H1 (cell line): ENCODE measurements at regions not wholly inside any gene's neighbourhood (a gene's known extent, or its start where the extent isn't known, plus 50 kb on each side); places are given as distances from the start of the nearest gene placed in this dataset.

Experiments used
- CTCF ChIA-PET: fragments of 300-600 bp; sonication (Branson Sonifier 250); formaldehyde crosslinking; loops from one replicate; lab custom pipeline; 2021; ENCODE audit not compliant: partially characterized antibody; lab: Charles Lee
- POLR2A ChIA-PET: fragments of 300-600 bp; sonication (Branson Sonifier 250); formaldehyde crosslinking; loops from one replicate; lab custom pipeline; 2021; ENCODE audit warnings: inconsistent platforms; ENCODE audit not compliant: partially characterized antibody; lab: Charles Lee
- DNase-seq, 2 experiments: peaks; one replicate each; pipeline versions ENCODE4 v3.0.0 to v3.0.0-alpha.2; 2010 to 2022; ENCODE audit warnings: low spot score in 2 of 2, low read depth in 1 of 2, mixed read lengths in 1 of 2
- FAIRE-seq: peaks from 2 replicates; lab custom pipeline; 2011; peaks lifted over from hg19 to GRCh38; lab: Jason Lieb, UNC
- H2AFZ ChIP-seq: 2 replicates; pipeline ENCODE4 v1.8.1; 2012; ENCODE audit warnings: low read length, inconsistent platforms
- H2AK5ac ChIP-seq: 2 replicates; pipeline ENCODE4 v1.6.1; 2013; ENCODE audit warnings: low read depth, low read length
- H2BK120ac ChIP-seq: replicated peaks from 2 replicates; pipeline ENCODE3; 2013; ENCODE audit warnings: low read depth, low read length, inconsistent platforms
- H2BK12ac ChIP-seq: 2 replicates; pipeline ENCODE4 v1.6.1; 2013; ENCODE audit warnings: low read depth, low read length
- H2BK15ac ChIP-seq: 2 replicates; pipeline ENCODE4 v1.6.1; 2013; ENCODE audit warnings: low read length
- H2BK20ac ChIP-seq: 2 replicates; pipeline ENCODE4 v1.6.1; 2013; ENCODE audit warnings: low read length
- H2BK5ac ChIP-seq: 2 replicates; pipeline ENCODE4 v1.6.1; 2013; ENCODE audit warnings: low read depth, low read length
- H3K14ac ChIP-seq: 2 replicates; pipeline ENCODE4 v1.6.1; 2013; ENCODE audit warnings: inconsistent platforms; ENCODE audit not compliant: insufficient read length
- H3K18ac ChIP-seq: 2 replicates; pipeline ENCODE4 v1.6.1; 2013; ENCODE audit warnings: low read length; ENCODE audit errors: extremely low read depth
- H3K23ac ChIP-seq: 2 replicates; pipeline ENCODE4 v1.6.1; 2013; ENCODE audit warnings: inconsistent platforms; ENCODE audit not compliant: insufficient read length
- H3K23me2 ChIP-seq: 2 replicates; pipeline ENCODE4 v1.6.1; 2013; ENCODE audit warnings: low read depth, low read length
- H3K27ac ChIP-seq: 2 replicates; pipeline ENCODE4 v1.6.1; 2011; ENCODE audit warnings: low read depth, low read length, inconsistent platforms
- H3K27me3 ChIP-seq, 4 experiments: replicated peaks in 1 of 4; 1 replicate in 1 of 4; 2 replicates in 3 of 4; pipeline versions ENCODE4 v1.6.1 to v1.8.1; 2011 to 2013; ENCODE audit warnings: low read length in 3 of 4, mild to moderate bottlenecking in 3 of 4, inconsistent platforms in 2 of 4, mixed read lengths in 2 of 4, moderate library complexity in 1 of 4; ENCODE audit not compliant: control insufficient read depth in 3 of 4, insufficient read depth in 3 of 4; ENCODE audit errors: extremely low read depth in 1 of 4
- H3K36me3 ChIP-seq, 4 experiments: 2 replicates each; pipeline versions ENCODE4 v1.6.1 to v1.8.1; 2011 to 2013; ENCODE audit warnings: mild to moderate bottlenecking in 4 of 4, low read length in 3 of 4, moderate library complexity in 2 of 4, control low read depth in 1 of 4, inconsistent platforms in 1 of 4; ENCODE audit not compliant: insufficient read depth in 4 of 4, control insufficient read depth in 2 of 4
- H3K4ac ChIP-seq: replicated peaks from 2 replicates; pipeline ENCODE3; 2013; ENCODE audit warnings: low read length, low read depth, mixed read lengths, inconsistent platforms; ENCODE audit not compliant: insufficient read length
- H3K4me1 ChIP-seq, 4 experiments: replicated peaks in 1 of 4; 1 replicate in 1 of 4; 2 replicates in 3 of 4; pipeline versions ENCODE4 v1.6.1 to v1.8.1; 2011 to 2013; ENCODE audit warnings: low read length in 3 of 4, inconsistent platforms in 2 of 4, mixed read lengths in 1 of 4; ENCODE audit not compliant: insufficient read depth in 4 of 4, control insufficient read depth in 3 of 4
- H3K4me2 ChIP-seq, 2 experiments: 2 replicates each; pipeline versions ENCODE4 v1.6.1 to v1.8.1; 2011 to 2013; ENCODE audit warnings: low read depth in 2 of 2, low read length in 2 of 2, control low read depth in 1 of 2, inconsistent platforms in 1 of 2, mild to moderate bottlenecking in 1 of 2; ENCODE audit not compliant: insufficient read depth in 1 of 2
- H3K4me3 ChIP-seq, 4 experiments: fragments of 200-600, 300-600 bp in 1 of 4; sonication (generic), shearing (Covaris generic), sonication (Bioruptor Twin) in 1 of 4; 2 replicates each; pipeline versions ENCODE4 v1.5.1 to v1.8.1; 2011 to 2016; ENCODE audit warnings: low read length in 4 of 4, low read depth in 3 of 4, control low read depth in 2 of 4, inconsistent platforms in 2 of 4, mild to moderate bottlenecking in 2 of 4, mixed read lengths in 1 of 4, moderate library complexity in 1 of 4; ENCODE audit not compliant: insufficient read depth in 2 of 4; ENCODE audit errors: extremely low read depth in 1 of 4
- H3K56ac ChIP-seq: replicated peaks from 2 replicates; pipeline ENCODE3; 2013; ENCODE audit warnings: low read depth, mild to moderate bottlenecking, mixed read lengths, low read length, inconsistent platforms; ENCODE audit not compliant: insufficient read length
- H3K79me1 ChIP-seq: 2 replicates; pipeline ENCODE4 v1.6.1; 2013; ENCODE audit warnings: low read depth, low read length, control low read depth
- H3K79me2 ChIP-seq, 2 experiments: 2 replicates each; pipeline versions ENCODE4 v1.6.1 to v1.8.1; 2012 to 2013; ENCODE audit warnings: low read length in 2 of 2, mild to moderate bottlenecking in 2 of 2, inconsistent platforms in 1 of 2; ENCODE audit not compliant: insufficient read depth in 2 of 2, control insufficient read depth in 1 of 2
- H3K9ac ChIP-seq, 4 experiments: replicated peaks in 1 of 4; 1 replicate in 1 of 4; 2 replicates in 3 of 4; pipeline versions ENCODE4 v1.6.1 to v1.8.1; 2011 to 2013; ENCODE audit warnings: low read depth in 3 of 4, low read length in 3 of 4, control low read depth in 2 of 4, mild to moderate bottlenecking in 2 of 4, moderate library complexity in 2 of 4, inconsistent platforms in 1 of 4; ENCODE audit errors: extremely low read depth in 1 of 4
- H3K9me3 ChIP-seq, 2 experiments: 2 replicates each; pipeline versions ENCODE4 v1.6.1 to v1.8.1; 2012 to 2013; ENCODE audit warnings: mild to moderate bottlenecking in 2 of 2, moderate library complexity in 2 of 2, control low read depth in 1 of 2, inconsistent platforms in 1 of 2, low read depth in 1 of 2, low read length in 1 of 2, mixed read lengths in 1 of 2; ENCODE audit not compliant: insufficient read depth in 2 of 2
- H4K20me1 ChIP-seq, 2 experiments: replicated peaks in 1 of 2; 2 replicates each; pipeline versions ENCODE3 to v1.8.1; 2011 to 2013; ENCODE audit warnings: inconsistent platforms in 2 of 2, low read length in 2 of 2, mild to moderate bottlenecking in 1 of 2; ENCODE audit not compliant: insufficient read depth in 2 of 2, control insufficient read depth in 1 of 2
- H4K5ac ChIP-seq: 2 replicates; pipeline ENCODE4 v1.6.1; 2013; ENCODE audit warnings: low read length, low read depth, mixed read lengths, inconsistent platforms; ENCODE audit not compliant: insufficient read length
- H4K8ac ChIP-seq: 2 replicates; pipeline ENCODE4 v1.8.0; 2013; ENCODE audit warnings: mild to moderate bottlenecking, moderate library complexity, low read length, inconsistent platforms; ENCODE audit not compliant: insufficient read depth; ENCODE audit errors: extremely low read depth
- H4K91ac ChIP-seq: replicated peaks from 2 replicates; pipeline ENCODE3; 2013; ENCODE audit warnings: low read length, mixed read lengths, inconsistent platforms; ENCODE audit not compliant: insufficient read length
- CBX8 ChIP-seq: fragments of 300-800, 300-1000 bp; sonication (generic); IDR thresholded peaks from 2 replicates; pipeline ENCODE4 v1.7.1; 2016; ENCODE audit warnings: low read depth, low read length, borderline replicate concordance
- CEBPB ChIP-seq: IDR thresholded peaks from 2 replicates; pipeline ENCODE4 v1.6.1; 2012; ENCODE audit warnings: low read depth, low read length
- CHD2 ChIP-seq: IDR thresholded peaks from 2 replicates; pipeline ENCODE4 v1.6.1; 2012; ENCODE audit warnings: low read length, improper control_type of control experiment
- HDAC2 ChIP-seq, 2 experiments: fragments of 300-600 bp in 1 of 2; sonication (generic) in 1 of 2; IDR thresholded peaks; 2 replicates each; pipeline ENCODE4 v1.6.1; 2011 to 2012; ENCODE audit warnings: low read depth in 2 of 2, low read length in 2 of 2, mild to moderate bottlenecking in 2 of 2, moderate library complexity in 2 of 2, borderline replicate concordance in 1 of 2, inconsistent platforms in 1 of 2
- KDM5A ChIP-seq: fragments of 200-600 bp; IDR thresholded peaks from 2 replicates; pipeline ENCODE4 v1.7.1; 2012; ENCODE audit warnings: mild to moderate bottlenecking, low read length, inconsistent platforms, mixed read lengths
- RAD21 ChIP-seq, 2 experiments: IDR thresholded peaks in 1 of 2; conservative IDR thresholded peaks in 1 of 2; 2 replicates each; pipeline ENCODE4 v1.6.1; 2011; ENCODE audit warnings: low read depth in 2 of 2, low read length in 2 of 2, improper control_type of control experiment in 1 of 2, inconsistent platforms in 1 of 2, mild to moderate bottlenecking in 1 of 2, moderate library complexity in 1 of 2
- SAP30 ChIP-seq: fragments of 300-600 bp; sonication (generic); IDR thresholded peaks from 2 replicates; pipeline ENCODE4 v1.7.1; 2012; ENCODE audit warnings: low read length, moderate library complexity, mild to moderate bottlenecking, inconsistent platforms; ENCODE audit not compliant: insufficient read depth, insufficient replicate concordance
- TBP ChIP-seq: IDR thresholded peaks from 2 replicates; pipeline ENCODE4 v1.6.1; 2011; ENCODE audit warnings: low read depth, low read length, improper control_type of control experiment
- TEAD4 ChIP-seq: IDR thresholded peaks from 2 replicates; pipeline ENCODE4 v1.6.1; 2012; ENCODE audit warnings: low read depth, low read length, inconsistent platforms, mixed read lengths
- WGBS, 2 experiments: shearing (Covaris generic) in 1 of 2; methylation state at CpG; one replicate each; pipeline versions ENCODE4 v1.1.6 to v1.1.7; 2013 to 2015; ENCODE audit warnings: low lambda C conversion rate in 2 of 2, mixed read lengths in 2 of 2, inconsistent platforms in 1 of 2, low coverage in 1 of 2, missing lambda C conversion rate in 1 of 2; ENCODE audit not compliant: insufficient replicate concordance in 2 of 2, insufficient coverage in 1 of 2, insufficient read length in 1 of 2; ENCODE audit errors: extremely low coverage in 1 of 2, missing lambda C conversion rate in 1 of 2; 5-methylcytosine and 5-hydroxymethylcytosine counted together

GRCh38 chr1:37391211-37392011 lies 83.0 kb upstream of the ZC3H12A start:
- CTCF ChIA-PET: interaction anchor here (0.6 to 4.8 kb wide), 16 partner anchors 8 to 591 kb away, joined by 3 to 34 read pairs (median 3); no protein-coding TSS in a partner anchor
- TF ChIP-seq CHD2 (no peak), TEAD4 (no peak), CEBPB (no peak), SAP30 (no peak), RAD21 (IDR thresholded peaks at IDR 0.05 in 1 of 2, conservative IDR thresholded peaks at IDR 0.05 in 1 of 2; ENCODE audit: low read depth in 2 of 2, low read length in 2 of 2) (peak; percentile 39 to 66), HDAC2 (IDR thresholded peaks at IDR 0.05; ENCODE audit: borderline replicate concordance in 1 of 2, low read depth in 2 of 2, low read length in 2 of 2) (no peak), TBP (0 out of 2 replicates have a peak, but pooled peaks have one; percentile 42), KDM5A (no peak), CBX8 (no peak)

More at GRCh38 chr1:37391211-37392011, 83.0 kb upstream of the ZC3H12A start:
- no peak overlapping the region for H2AK5ac ChIP-seq
- H3K56ac ChIP-seq: no peak overlapping the region
- no peak for FAIRE-seq
- H3K79me1 ChIP-seq: no peaks in the 10 kb centered on the region
- H2AFZ ChIP-seq: no peak overlapping the region
- no peak overlapping the region for H2BK12ac ChIP-seq
- H3K4me2 ChIP-seq: peak overlapping the region in 1 of 2 experiments; percentile 10; a peak in 2 of 4 replicates
- H4K8ac ChIP-seq: no peak overlapping the region
- H3K9ac ChIP-seq: no peak overlapping the region
- H3K36me3 ChIP-seq: no peaks in the 10 kb centered on the region
- no peaks in the 10 kb centered on the region for H4K20me1 ChIP-seq
- H3K27ac ChIP-seq: no peak overlapping the region
- WGBS, 2 experiments: 32% methylated on average over 11 of the region's 11 CpGs; no CpG with 5 or more reads in 1 of the 2 experiments
- peaks cover 2% of the 10 kb centered on the region; the same call in 1 of the 2 replicates for H3K23me2 ChIP-seq
- no peak overlapping the region for H3K23ac ChIP-seq
- H3K27me3 ChIP-seq: no peaks in the 10 kb centered on the region
- no peak overlapping the region for H2BK5ac ChIP-seq
- H3K4me3 ChIP-seq: no peak overlapping the region; a peak in 1 of 8 replicates
- H2BK120ac ChIP-seq: no peak overlapping the region
- POLR2A ChIA-PET: interaction anchor here (1.2 to 1.4 kb wide), 3 partner anchors 9 to 43 kb away, joined by 3 to 4 read pairs (median 3); no protein-coding TSS in a partner anchor
- H4K91ac ChIP-seq: no peak overlapping the region
- H2BK20ac ChIP-seq: no peak overlapping the region
- H3K18ac ChIP-seq: no peak overlapping the region; the same call in 1 of the 2 replicates
- H3K14ac ChIP-seq: no peak overlapping the region
- no peak overlapping the region for H4K5ac ChIP-seq
- H3K4me1 ChIP-seq: peaks cover 2 to 21% (median 6%) of the 10 kb centered on the region in 4 experiments; a peak in 6 of 7 replicates
- no peaks in the 10 kb centered on the region for H3K9me3 ChIP-seq
- no peak overlapping the region for H2BK15ac ChIP-seq
- no peaks in the 10 kb centered on the region for H3K79me2 ChIP-seq
- no peak overlapping the region for H3K4ac ChIP-seq
- DNase-seq: peak in 1 of 2 experiments; percentile 57
